ENCODE measurements at regions not wholly inside any gene's neighbourhood (a gene's known extent, or its start where the extent isn't known, plus 50 kb on each side); places are given as distances from the start of the nearest gene placed in this dataset.

GRCh38 chr15:88342666-88343065 is 86.1 kb upstream of the NTRK3 start:
- Histone ChIP-seq H3K4me1 (ENCODE audit: control insufficient read depth in 3 of 3, insufficient read depth in 3 of 3, low read length in 3 of 3) (no peaks in the 10 kb centered on the region), H3K36me3 (ENCODE audit: control insufficient read depth in 3 of 3, insufficient read depth in 3 of 3, low read length in 3 of 3) (no peaks in the 10 kb centered on the region), H3K9ac (ENCODE audit: low read depth in 1 of 3, low read length in 3 of 3) (no peak overlapping the region), H3K27ac (ENCODE audit: low read depth, low read length) (no peak overlapping the region), H3K27me3 (ENCODE audit: control insufficient read depth in 3 of 3, insufficient read depth in 3 of 3, low read length in 3 of 3) (no peaks in the 10 kb centered on the region), H3K9me3 (ENCODE audit: control insufficient read depth in 3 of 3, low read length in 3 of 3) (peaks cover 0 to 3% (median 0%) of the 10 kb centered on the region in 3 donors), H3K4me3 (ENCODE audit: low read length in 3 of 3) (no peak overlapping the region)

- Histone ChIP-seq H3K4me3 (ENCODE audit: low read length in 3 of 3) (no peak overlapping the region), H3K36me3 (ENCODE audit: control insufficient read depth in 3 of 3, insufficient read depth in 3 of 3, low read length in 3 of 3) (no peaks in the 10 kb centered on the region), H3K9me3 (ENCODE audit: control insufficient read depth in 3 of 3, low read length in 3 of 3) (peaks cover 0 to 3% (median 0%) of the 10 kb centered on the region in 3 donors), H3K27ac (ENCODE audit: low read depth, low read length) (no peak overlapping the region), H3K4me1 (ENCODE audit: control insufficient read depth in 3 of 3, insufficient read depth in 3 of 3, low read length in 3 of 3) (no peaks in the 10 kb centered on the region), H3K27me3 (ENCODE audit: control insufficient read depth in 3 of 3, insufficient read depth in 3 of 3, low read length in 3 of 3) (no peaks in the 10 kb centered on the region), H3K9ac (ENCODE audit: low read depth in 1 of 3, low read length in 3 of 3) (no peak overlapping the region)
Measured at GRCh38 chr15:88341653-88342052, 85.1 kb upstream of the NTRK3 start.

- H3K9me3 ChIP-seq (ENCODE audit: control insufficient read depth in 3 of 3, low read length in 3 of 3) = peaks cover 0 to 3% (median 0%) of the 10 kb centered on the region in 3 donors
- H3K4me3 ChIP-seq (ENCODE audit: low read length in 3 of 3) = no peak overlapping the region
- H3K27ac ChIP-seq (ENCODE audit: low read depth, low read length) = no peak overlapping the region
- no peaks in the 10 kb centered on the region for H3K36me3 ChIP-seq (ENCODE audit: control insufficient read depth in 3 of 3, insufficient read depth in 3 of 3, low read length in 3 of 3)
- H3K9ac ChIP-seq (ENCODE audit: low read depth in 1 of 3, low read length in 3 of 3) = no peak overlapping the region
- H3K27me3 ChIP-seq (ENCODE audit: control insufficient read depth in 3 of 3, insufficient read depth in 3 of 3, low read length in 3 of 3) = no peaks in the 10 kb centered on the region
- no peaks in the 10 kb centered on the region for H3K4me1 ChIP-seq (ENCODE audit: control insufficient read depth in 3 of 3, insufficient read depth in 3 of 3, low read length in 3 of 3)
Measured at GRCh38 chr15:88341006-88341405, 84.5 kb upstream of the NTRK3 start.

- H3K4me3 ChIP-seq (ENCODE audit: low read length in 3 of 3) = no peak overlapping the region
- H3K9ac ChIP-seq (ENCODE audit: low read depth in 1 of 3, low read length in 3 of 3) = no peak overlapping the region
- H3K36me3 ChIP-seq (ENCODE audit: control insufficient read depth in 3 of 3, insufficient read depth in 3 of 3, low read length in 3 of 3) = no peaks in the 10 kb centered on the region
- H3K27me3 ChIP-seq (ENCODE audit: control insufficient read depth in 3 of 3, insufficient read depth in 3 of 3, low read length in 3 of 3) = peaks cover 0 to 4% (median 0%) of the 10 kb centered on the region in 3 donors
- H3K9me3 ChIP-seq (ENCODE audit: control insufficient read depth in 3 of 3, low read length in 3 of 3) = peaks cover 0 to 3% (median 0%) of the 10 kb centered on the region in 3 donors
- H3K4me1 ChIP-seq (ENCODE audit: control insufficient read depth in 3 of 3, insufficient read depth in 3 of 3, low read length in 3 of 3) = no peaks in the 10 kb centered on the region
- H3K27ac ChIP-seq (ENCODE audit: low read depth, low read length) = no peak overlapping the region
Measured at GRCh38 chr15:88337993-88338392, 81.5 kb upstream of the NTRK3 start.

- no peak overlapping the region for H3K27ac ChIP-seq (ENCODE audit: low read depth, low read length)
- H3K4me1 ChIP-seq (ENCODE audit: control insufficient read depth in 3 of 3, insufficient read depth in 3 of 3, low read length in 3 of 3) = no peaks in the 10 kb centered on the region
- H3K36me3 ChIP-seq (ENCODE audit: control insufficient read depth in 3 of 3, insufficient read depth in 3 of 3, low read length in 3 of 3) = no peaks in the 10 kb centered on the region
- no peak overlapping the region for H3K4me3 ChIP-seq (ENCODE audit: low read length in 3 of 3)
- peaks cover 0 to 6% (median 0%) of the 10 kb centered on the region in 3 donors for H3K27me3 ChIP-seq (ENCODE audit: control insufficient read depth in 3 of 3, insufficient read depth in 3 of 3, low read length in 3 of 3)
- H3K9ac ChIP-seq (ENCODE audit: low read depth in 1 of 3, low read length in 3 of 3) = no peak overlapping the region
- H3K9me3 ChIP-seq (ENCODE audit: control insufficient read depth in 3 of 3, low read length in 3 of 3) = no peaks in the 10 kb centered on the region
Measured at GRCh38 chr15:88335074-88335473, 78.5 kb upstream of the NTRK3 start.

GRCh38 chr15:88334436-88334835 is 77.9 kb upstream of the NTRK3 start:
- no peak overlapping the region for H3K4me3 ChIP-seq (ENCODE audit: low read length in 3 of 3)
- H3K9ac ChIP-seq (ENCODE audit: low read depth in 1 of 3, low read length in 3 of 3) = no peak overlapping the region

GRCh38 chr15:88331291-88331690 is 74.8 kb upstream of the NTRK3 start:
- no peak overlapping the region for H3K9ac ChIP-seq (ENCODE audit: low read depth in 1 of 3, low read length in 3 of 3)

More at GRCh38 chr15:88334436-88334835, 77.9 kb upstream of the NTRK3 start:
- no peak overlapping the region for H3K27ac ChIP-seq (ENCODE audit: low read depth, low read length)
- no peaks in the 10 kb centered on the region for H3K36me3 ChIP-seq (ENCODE audit: control insufficient read depth in 3 of 3, insufficient read depth in 3 of 3, low read length in 3 of 3)
- H3K9me3 ChIP-seq (ENCODE audit: control insufficient read depth in 3 of 3, low read length in 3 of 3) = no peaks in the 10 kb centered on the region
- no peaks in the 10 kb centered on the region for H3K4me1 ChIP-seq (ENCODE audit: control insufficient read depth in 3 of 3, insufficient read depth in 3 of 3, low read length in 3 of 3)
- peaks cover 0 to 6% (median 0%) of the 10 kb centered on the region in 3 donors for H3K27me3 ChIP-seq (ENCODE audit: control insufficient read depth in 3 of 3, insufficient read depth in 3 of 3, low read length in 3 of 3)

GRCh38 chr15:88326924-88327323 is 70.4 kb upstream of the NTRK3 start:
- H3K27ac ChIP-seq (ENCODE audit: low read depth, low read length) = no peak overlapping the region
- no peak overlapping the region for H3K9ac ChIP-seq (ENCODE audit: low read depth in 1 of 3, low read length in 3 of 3)
- no peaks in the 10 kb centered on the region for H3K4me1 ChIP-seq (ENCODE audit: control insufficient read depth in 3 of 3, insufficient read depth in 3 of 3, low read length in 3 of 3)

More at GRCh38 chr15:88331291-88331690, 74.8 kb upstream of the NTRK3 start:
- Histone ChIP-seq H3K9me3 (ENCODE audit: control insufficient read depth in 3 of 3, low read length in 3 of 3) (no peaks in the 10 kb centered on the region), H3K36me3 (ENCODE audit: control insufficient read depth in 3 of 3, insufficient read depth in 3 of 3, low read length in 3 of 3) (no peaks in the 10 kb centered on the region), H3K27ac (ENCODE audit: low read depth, low read length) (no peak overlapping the region), H3K27me3 (ENCODE audit: control insufficient read depth in 3 of 3, insufficient read depth in 3 of 3, low read length in 3 of 3) (peaks cover 0 to 6% (median 0%) of the 10 kb centered on the region in 3 donors), H3K4me1 (ENCODE audit: control insufficient read depth in 3 of 3, insufficient read depth in 3 of 3, low read length in 3 of 3) (no peaks in the 10 kb centered on the region), H3K4me3 (ENCODE audit: low read length in 3 of 3) (no peak overlapping the region)

GRCh38 chr15:88324741-88325065 is 68.2 kb upstream of the NTRK3 start:
- Histone ChIP-seq H3K36me3 (ENCODE audit: control insufficient read depth in 3 of 3, insufficient read depth in 3 of 3, low read length in 3 of 3) (no peaks in the 10 kb centered on the region), H3K4me3 (ENCODE audit: low read length in 3 of 3) (no peak overlapping the region), H3K27me3 (ENCODE audit: control insufficient read depth in 3 of 3, insufficient read depth in 3 of 3, low read length in 3 of 3) (no peaks in the 10 kb centered on the region), H3K9ac (ENCODE audit: low read depth in 1 of 3, low read length in 3 of 3) (no peak overlapping the region), H3K27ac (ENCODE audit: low read depth, low read length) (no peak overlapping the region), H3K9me3 (ENCODE audit: control insufficient read depth in 3 of 3, low read length in 3 of 3) (no peaks in the 10 kb centered on the region), H3K4me1 (ENCODE audit: control insufficient read depth in 3 of 3, insufficient read depth in 3 of 3, low read length in 3 of 3) (no peaks in the 10 kb centered on the region)

More at GRCh38 chr15:88326924-88327323, 70.4 kb upstream of the NTRK3 start:
- Histone ChIP-seq H3K9me3 (ENCODE audit: control insufficient read depth in 3 of 3, low read length in 3 of 3) (no peaks in the 10 kb centered on the region), H3K27me3 (ENCODE audit: control insufficient read depth in 3 of 3, insufficient read depth in 3 of 3, low read length in 3 of 3) (peaks cover 0 to under 1% (median 0%) of the 10 kb centered on the region in 3 donors), H3K4me3 (ENCODE audit: low read length in 3 of 3) (no peak overlapping the region), H3K36me3 (ENCODE audit: control insufficient read depth in 3 of 3, insufficient read depth in 3 of 3, low read length in 3 of 3) (no peaks in the 10 kb centered on the region)

- H3K36me3 ChIP-seq (ENCODE audit: control insufficient read depth in 3 of 3, insufficient read depth in 3 of 3, low read length in 3 of 3) = no peaks in the 10 kb centered on the region
- H3K9me3 ChIP-seq (ENCODE audit: control insufficient read depth in 3 of 3, low read length in 3 of 3) = no peaks in the 10 kb centered on the region
- H3K9ac ChIP-seq (ENCODE audit: low read depth in 1 of 3, low read length in 3 of 3) = no peak overlapping the region
- no peaks in the 10 kb centered on the region for H3K27me3 ChIP-seq (ENCODE audit: control insufficient read depth in 3 of 3, insufficient read depth in 3 of 3, low read length in 3 of 3)
- H3K4me1 ChIP-seq (ENCODE audit: control insufficient read depth in 3 of 3, insufficient read depth in 3 of 3, low read length in 3 of 3) = no peaks in the 10 kb centered on the region
- H3K27ac ChIP-seq (ENCODE audit: low read depth, low read length) = no peak overlapping the region
- no peak overlapping the region for H3K4me3 ChIP-seq (ENCODE audit: low read length in 3 of 3)
Measured at GRCh38 chr15:88323976-88324740, 67.6 kb upstream of the NTRK3 start.

Measured in skeletal muscle tissue (tissue), 3 donors.